ENCODE measurements at regions not wholly inside any gene's neighbourhood (a gene's known extent, or its start where the extent isn't known, plus 50 kb on each side); places are given as distances from the start of the nearest gene placed in this dataset.

GRCh38 chr20:11020712-11021111 lies 346.9 kb upstream of the JAG1 start:
- TF ChIP-seq CTCF (IDR thresholded peaks at IDR 0.05) (no peak), POLR2AphosphoS5 (IDR thresholded peaks at IDR 0.05; ENCODE audit: low read depth, low read length) (no peak), SIN3A (IDR thresholded peaks at IDR 0.05; ENCODE audit: borderline replicate concordance, insufficient read depth, low read depth, low read length) (no peak), REST (IDR thresholded peaks at IDR 0.05; ENCODE audit: insufficient read depth in 1 of 2, low read depth in 2 of 2, low read length in 1 of 2) (no peak)

Measured in Panc1 (cell line).